GM12892 (cell line): ENCODE measurements at regions not wholly inside any gene's neighbourhood (a gene's known extent, or its start where the extent isn't known, plus 50 kb on each side); places are given as distances from the start of the nearest gene placed in this dataset.

ENCODE experiments used
- DNase-seq: peaks from one replicate; pipeline ENCODE4 v3.0.0; 2011; ENCODE audit not compliant: insufficient read length
- FAIRE-seq: peaks from 2 replicates; lab custom pipeline; 2011; peaks lifted over from hg19 to GRCh38; lab: Jason Lieb, UNC
- POLR2A ChIP-seq: IDR thresholded peaks from 2 replicates; pipeline ENCODE4 v1.6.1; 2011; ENCODE audit warnings: low read depth, low read length, control low read depth
- POLR2AphosphoS5 ChIP-seq: IDR thresholded peaks from 2 replicates; pipeline ENCODE4 v1.6.1; 2011; ENCODE audit warnings: low read depth, low read length, control low read depth
- TAF1 ChIP-seq: IDR thresholded peaks from 2 replicates; pipeline ENCODE4 v1.6.1; 2011; ENCODE audit warnings: low read depth, mild to moderate bottlenecking, control low read depth, low read length, borderline replicate concordance

DNA sequence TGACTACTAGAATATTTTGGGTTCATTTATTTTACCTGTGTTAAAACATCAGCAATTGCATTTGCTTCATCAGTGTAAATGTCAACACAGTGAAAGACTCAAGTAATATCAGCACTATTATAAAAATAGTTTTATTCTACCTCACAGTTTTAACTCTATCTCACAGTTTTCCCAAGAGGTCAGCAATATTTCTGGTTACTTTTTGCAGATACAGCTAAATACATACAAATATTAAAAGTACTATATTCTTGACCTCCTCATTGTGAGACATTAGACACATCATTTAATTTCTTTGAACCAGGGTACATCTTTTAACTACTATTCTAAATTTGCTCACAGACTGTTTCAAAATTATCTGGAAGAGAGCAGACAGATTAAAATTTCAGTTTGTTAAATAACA, 321.7 kb upstream of the OR4E1 start:
- no peak for FAIRE-seq
- DNase-seq: no peak
- TF ChIP-seq TAF1 (no peak), POLR2AphosphoS5 (no peak), POLR2A (no peak)

DNA sequence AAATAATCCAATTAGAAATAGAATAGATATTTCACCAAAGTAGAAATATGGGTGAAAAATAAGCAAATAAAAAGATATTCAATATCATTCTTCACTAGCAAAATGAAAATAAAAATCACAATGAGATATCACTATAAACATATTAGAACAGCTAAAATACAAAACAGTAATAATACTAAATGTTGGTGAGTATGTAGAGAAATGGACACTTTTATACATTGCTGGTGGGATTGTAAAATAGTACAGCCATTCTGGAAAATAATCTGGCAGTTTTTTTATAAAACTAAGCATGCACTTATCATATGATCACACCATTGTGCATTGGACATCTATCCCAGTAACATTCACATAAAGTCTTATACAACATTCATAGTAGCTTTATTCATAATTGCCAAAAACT, 320.2 kb upstream of the OR4E1 start:
- DNase-seq (no peak), FAIRE-seq (no peak)
- no peak for TF ChIP-seq TAF1
- TF ChIP-seq POLR2A: no peak
- no peak for TF ChIP-seq POLR2AphosphoS5

DNA sequence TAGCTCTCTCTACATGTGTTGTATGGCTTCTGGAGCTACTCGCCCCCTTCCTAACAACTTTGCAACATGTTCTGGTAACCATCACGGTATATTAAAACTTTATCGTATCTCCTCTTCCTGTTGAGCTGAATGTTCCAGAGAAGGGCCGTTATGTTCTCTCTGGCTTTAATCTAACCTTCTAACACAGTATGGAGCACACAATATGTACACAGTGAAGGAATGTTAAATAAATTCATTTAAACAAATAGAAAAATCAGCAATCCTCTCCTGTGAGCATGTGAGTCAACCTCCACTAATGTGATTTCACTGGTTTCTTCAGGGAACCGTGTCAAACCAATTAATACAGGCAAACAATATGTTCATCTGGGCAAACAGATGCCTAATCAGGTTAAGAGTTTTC, 319.5 kb upstream of the OR4E1 start:
- TF ChIP-seq POLR2AphosphoS5 (no peak), TAF1 (no peak), POLR2A (no peak)
- FAIRE-seq (no peak), DNase-seq (no peak)

DNA sequence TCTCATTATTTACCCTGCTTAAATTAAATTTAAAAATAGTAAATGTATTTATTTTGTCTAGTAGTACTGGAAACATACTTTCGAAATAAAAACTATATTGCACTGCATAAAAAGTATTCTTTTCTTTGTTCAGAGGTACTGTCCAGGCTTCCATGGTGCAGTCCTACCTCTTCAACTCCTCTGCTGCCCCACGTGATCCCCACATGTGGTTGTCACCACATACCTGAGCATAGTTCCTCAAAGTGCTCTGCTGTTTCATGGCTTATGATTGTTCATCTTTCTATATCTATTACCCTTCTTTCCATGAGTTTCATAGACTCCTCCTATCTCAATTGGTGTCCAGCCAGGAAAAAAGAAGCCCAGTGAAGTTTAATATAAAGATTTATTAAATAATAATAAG, 317.5 kb upstream of the OR4E1 start:
- FAIRE-seq (no peak), DNase-seq (no peak)
- no peak for TF ChIP-seq TAF1
- no peak for TF ChIP-seq POLR2AphosphoS5
- no peak for TF ChIP-seq POLR2A

DNA sequence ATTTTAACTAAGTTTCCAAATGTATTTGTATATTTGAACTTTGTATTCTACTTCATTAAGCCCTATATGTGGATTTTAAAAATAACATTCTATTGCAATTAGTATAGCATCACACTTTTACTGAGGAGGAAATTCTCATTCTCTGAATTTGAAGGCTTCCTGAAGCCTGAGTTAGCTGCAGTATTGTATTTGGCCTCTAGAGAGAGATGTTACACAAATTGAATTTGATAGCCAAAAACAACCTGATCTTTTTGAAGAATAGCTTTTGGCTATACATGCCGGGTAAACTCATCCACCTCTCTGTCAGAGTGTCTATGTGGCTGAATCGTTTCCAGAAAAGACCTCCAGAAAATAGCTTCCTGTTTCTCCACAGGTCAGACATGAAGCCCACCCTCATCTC, 316.5 kb upstream of the OR4E1 start:
- no peak for FAIRE-seq
- TF ChIP-seq POLR2AphosphoS5 (no peak), POLR2A (no peak), TAF1 (no peak)
- DNase-seq: no peak

DNA sequence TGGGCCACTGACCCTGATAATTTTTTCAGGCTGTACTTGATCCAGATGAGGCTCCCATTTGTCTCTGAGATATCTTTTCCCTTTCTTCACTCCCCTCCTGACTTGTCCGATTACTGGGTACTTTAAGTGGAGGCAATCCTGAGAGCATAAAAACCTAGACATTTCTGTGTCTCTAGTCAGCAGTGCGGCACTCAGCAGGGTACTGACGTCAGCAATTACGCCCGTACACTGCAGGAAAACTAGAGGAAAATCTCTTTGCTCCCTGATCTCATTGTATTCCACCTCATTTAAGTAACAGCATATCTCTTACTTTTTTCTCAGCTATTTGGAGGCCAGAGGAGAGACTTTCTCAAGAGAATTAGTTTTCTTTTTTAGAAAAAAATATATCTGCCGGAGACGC, 315.5 kb upstream of the OR4E1 start:
- no peak for DNase-seq
- no peak for TF ChIP-seq POLR2AphosphoS5
- TF ChIP-seq TAF1: no peak
- no peak for TF ChIP-seq POLR2A
- no peak for FAIRE-seq

DNA sequence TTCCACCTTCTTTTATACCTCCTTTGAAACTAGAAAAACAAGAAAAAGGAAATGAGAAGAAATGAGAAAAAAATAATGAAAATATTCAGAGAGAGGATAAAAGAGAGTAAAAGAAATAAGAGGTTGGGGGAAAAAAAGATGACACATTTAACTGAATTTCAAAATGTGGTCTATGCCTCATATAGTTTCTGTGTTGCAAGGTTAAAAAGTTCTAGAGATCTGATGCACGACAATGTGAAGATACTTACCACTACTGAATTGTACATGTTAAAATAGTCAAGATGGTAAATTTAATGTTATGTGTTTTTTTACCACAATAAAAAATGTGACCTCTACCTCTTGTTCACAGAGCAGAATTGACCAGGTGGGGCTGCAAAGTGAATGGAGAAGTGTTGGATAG, 314.8 kb upstream of the OR4E1 start:
- DNase-seq: no peak
- FAIRE-seq: no peak

DNA sequence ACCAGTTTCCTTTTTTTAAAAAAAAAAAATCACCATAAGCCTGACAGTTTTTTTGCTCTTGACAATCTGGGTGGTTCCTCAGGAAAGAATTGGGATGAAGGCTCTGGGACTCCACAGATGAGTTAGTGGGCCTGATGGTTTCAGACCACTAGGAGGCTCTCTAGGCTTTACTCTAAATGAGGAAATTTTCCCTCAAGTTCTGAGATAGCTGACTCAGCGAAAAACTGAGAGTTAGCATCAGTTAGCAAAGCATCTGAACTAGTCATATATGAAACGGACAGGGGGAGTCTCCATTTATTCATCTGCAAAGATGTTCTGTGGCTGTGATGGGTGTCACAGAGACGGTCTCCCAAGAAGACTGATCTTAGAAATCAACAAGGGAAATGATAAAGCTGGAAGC, 314.3 kb upstream of the OR4E1 start:
- no peak for DNase-seq
- no peak for FAIRE-seq
- TF ChIP-seq POLR2AphosphoS5 (no peak), TAF1 (no peak), POLR2A (no peak)

More for the DNA sequence above, 314.8 kb upstream of the OR4E1 start:
- TF ChIP-seq TAF1 (no peak), POLR2AphosphoS5 (no peak), POLR2A (no peak)

DNA sequence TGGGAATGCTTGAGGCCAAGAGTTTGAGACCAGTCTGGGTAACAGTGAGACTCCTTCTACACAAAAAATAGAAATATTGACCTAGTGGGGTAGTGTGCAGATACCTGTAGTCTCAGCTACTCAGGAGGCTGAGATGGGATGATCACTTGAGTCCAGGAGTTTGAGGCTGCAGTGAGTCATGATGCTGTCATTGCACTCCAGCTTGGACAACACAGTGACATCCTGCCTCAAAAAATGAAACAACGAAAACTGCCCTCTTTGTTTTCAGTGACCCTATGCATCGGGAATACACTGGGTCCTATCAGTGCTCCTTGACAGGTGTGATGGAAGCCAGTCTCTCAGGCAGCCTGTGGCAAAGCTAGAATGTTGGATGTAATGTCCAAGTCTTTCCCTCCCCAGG, 311.5 kb upstream of the OR4E1 start:
- DNase-seq (no peak), FAIRE-seq (no peak)
- TF ChIP-seq TAF1 (no peak), POLR2A (no peak), POLR2AphosphoS5 (no peak)

DNA sequence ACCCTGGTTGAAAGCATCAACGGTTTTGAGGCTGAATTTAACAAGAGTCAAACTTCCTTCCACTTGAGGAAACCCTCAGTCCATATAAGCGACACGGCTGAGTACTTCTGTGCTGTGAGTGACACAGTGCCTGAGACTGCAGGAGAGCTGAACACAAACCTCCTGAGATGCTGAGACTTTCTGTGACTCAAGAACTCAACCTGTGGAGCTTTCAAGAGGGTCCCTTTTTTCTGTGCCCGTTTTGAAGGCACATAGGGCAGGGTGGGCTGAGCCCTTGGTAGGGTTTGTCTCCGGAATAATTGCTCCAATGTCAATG, 305.3 kb upstream of the OR4E1 start:
- TF ChIP-seq POLR2AphosphoS5 (no peak), TAF1 (no peak), POLR2A (no peak)
- no peak for FAIRE-seq
- no peak for DNase-seq

DNA sequence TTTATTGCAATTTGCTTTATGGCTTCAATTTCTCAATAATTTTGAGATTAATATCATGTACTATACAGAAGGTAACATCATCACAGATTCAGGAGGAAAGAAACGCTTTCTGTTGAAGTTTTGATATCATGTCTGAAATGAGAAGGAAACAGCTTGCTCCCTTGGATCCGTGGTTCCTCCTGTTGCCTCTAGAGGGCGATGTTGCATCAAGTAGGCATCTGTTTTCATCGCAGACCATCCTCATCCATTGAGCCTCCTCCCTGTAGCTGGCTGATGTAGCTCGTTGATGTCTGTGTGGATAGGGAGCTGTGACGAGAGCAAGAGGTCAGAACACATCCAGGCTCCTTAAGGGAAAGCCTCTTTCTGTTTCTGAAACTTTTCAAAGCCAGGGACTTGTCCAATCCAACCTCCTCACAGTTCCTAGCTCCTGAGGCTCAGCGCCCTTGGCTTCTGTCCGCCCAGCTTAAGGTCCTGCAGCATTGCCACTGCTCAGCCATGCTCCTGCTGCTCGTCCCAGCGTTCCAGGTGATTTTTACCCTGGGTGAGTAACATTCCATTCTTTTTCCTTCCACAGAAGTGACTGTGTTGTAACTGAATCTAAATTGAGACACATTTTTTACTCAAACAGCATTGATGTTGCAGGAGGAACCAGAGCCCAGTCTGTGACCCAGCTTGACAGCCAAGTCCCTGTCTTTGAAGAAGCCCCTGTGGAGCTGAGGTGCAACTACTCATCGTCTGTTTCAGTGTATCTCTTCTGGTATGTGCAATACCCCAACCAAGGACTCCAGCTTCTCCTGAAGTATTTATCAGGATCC, 304.8 kb upstream of the OR4E1 start:
- peak; percentile 87 for FAIRE-seq
- no peak for DNase-seq
- TF ChIP-seq POLR2AphosphoS5 (no peak), TAF1 (no peak), POLR2A (no peak)

DNA sequence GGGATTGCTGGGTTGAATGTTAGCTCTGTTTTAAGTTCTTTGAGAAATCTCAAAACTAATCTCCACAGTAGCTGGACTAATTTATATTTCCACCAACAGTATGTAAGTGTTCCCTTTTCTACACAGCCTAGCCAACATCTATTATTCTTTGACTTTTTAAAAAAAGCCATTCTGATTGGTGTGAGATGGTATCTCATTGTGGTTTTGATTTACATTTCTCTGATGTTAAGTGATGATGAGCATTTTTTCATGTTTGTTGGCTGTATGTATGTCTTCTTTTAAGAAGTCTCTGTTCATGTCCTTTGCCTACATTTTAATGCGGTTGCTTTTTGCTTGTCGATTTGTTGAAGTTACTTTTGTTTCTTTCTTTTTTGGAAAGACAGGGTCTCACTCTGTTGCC, 301.1 kb upstream of the OR4E1 start:
- FAIRE-seq: no peak
- DNase-seq: no peak
- TF ChIP-seq POLR2A (no peak), TAF1 (no peak), POLR2AphosphoS5 (no peak)

DNA sequence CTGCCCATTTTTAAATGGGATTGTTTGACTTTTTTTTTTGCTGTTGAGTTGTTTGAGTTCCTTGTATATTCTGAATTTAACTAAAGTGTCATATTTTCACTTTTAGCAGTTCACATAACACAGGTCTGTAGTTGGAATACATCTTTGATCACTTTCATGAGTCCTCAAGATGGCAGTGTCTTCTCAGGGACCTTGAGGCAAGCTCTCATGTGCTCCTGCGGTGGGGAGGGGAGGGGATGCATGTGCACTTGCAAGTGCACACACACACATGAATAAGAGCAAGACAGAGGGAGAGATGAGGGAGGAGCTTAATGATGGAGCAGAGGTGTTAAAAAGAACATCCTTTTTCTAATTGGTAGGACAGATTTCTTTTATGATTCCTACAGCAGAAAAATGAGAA, 291.4 kb upstream of the OR4E1 start:
- FAIRE-seq: no peak
- TF ChIP-seq TAF1: no peak
- DNase-seq: no peak
